Osteoblast (primary cell): ENCODE measurements at regions not wholly inside any gene's neighbourhood (a gene's known extent, or its start where the extent isn't known, plus 50 kb on each side); places are given as distances from the start of the nearest gene placed in this dataset.

Experiments
- DNase-seq: peaks from one replicate; pipeline ENCODE4 v3.0.0; 2011; ENCODE audit warnings: low spot score, mixed read lengths; ENCODE audit not compliant: insufficient read length; ENCODE audit errors: missing footprints
- H2AFZ ChIP-seq: 2 replicates; pipeline ENCODE4 v1.6.0; 2011; ENCODE audit warnings: mild to moderate bottlenecking, low read length
- H3K27ac ChIP-seq: 2 replicates; pipeline ENCODE4 v1.5.1; 2011; ENCODE audit warnings: mild to moderate bottlenecking, low read depth, low read length, moderate library complexity
- H3K27me3 ChIP-seq: 2 replicates; pipeline ENCODE4 v1.6.0; 2012; ENCODE audit warnings: mild to moderate bottlenecking, control low read depth, inconsistent platforms, low read length, moderate library complexity; ENCODE audit not compliant: insufficient read depth
- H3K36me3 ChIP-seq: 2 replicates; pipeline ENCODE4 v1.5.1; 2011; ENCODE audit warnings: mild to moderate bottlenecking, low read length, control low read depth, moderate library complexity; ENCODE audit not compliant: insufficient read depth
- H3K4me1 ChIP-seq: 2 replicates; pipeline ENCODE4 v1.5.1; 2011; ENCODE audit warnings: mild to moderate bottlenecking, low read length, control low read depth, moderate library complexity; ENCODE audit not compliant: insufficient read depth
- H3K4me2 ChIP-seq: 2 replicates; pipeline ENCODE4 v1.6.0; 2011; ENCODE audit warnings: mild to moderate bottlenecking, low read length; ENCODE audit not compliant: insufficient read depth
- H3K4me3 ChIP-seq: fragments of 200-600 bp; sonication (generic); 3 replicates; pipeline ENCODE4 v1.5.1; 2012; ENCODE audit warnings: mild to moderate bottlenecking, low read length, inconsistent platforms; ENCODE audit not compliant: insufficient read depth
- H3K79me2 ChIP-seq: 2 replicates; pipeline ENCODE4 v1.6.0; 2012; ENCODE audit warnings: mild to moderate bottlenecking, low read length, control low read depth, inconsistent platforms; ENCODE audit not compliant: insufficient read depth
- H3K9me3 ChIP-seq: 2 replicates; pipeline ENCODE4 v1.5.1; 2011; ENCODE audit warnings: low read depth, low read length, control low read depth
- H4K20me1 ChIP-seq: 2 replicates; pipeline ENCODE4 v1.6.0; 2012; ENCODE audit warnings: mild to moderate bottlenecking, low read length, control low read depth; ENCODE audit not compliant: insufficient read depth
- TF ChIP-seq, protein P1 (sequence below): IDR thresholded peaks from 2 replicates; pipeline ENCODE4 v1.5.1; 2011; ENCODE audit warnings: mild to moderate bottlenecking, low read depth, low read length, moderate library complexity; ENCODE audit errors: extremely low read depth

DNA sequence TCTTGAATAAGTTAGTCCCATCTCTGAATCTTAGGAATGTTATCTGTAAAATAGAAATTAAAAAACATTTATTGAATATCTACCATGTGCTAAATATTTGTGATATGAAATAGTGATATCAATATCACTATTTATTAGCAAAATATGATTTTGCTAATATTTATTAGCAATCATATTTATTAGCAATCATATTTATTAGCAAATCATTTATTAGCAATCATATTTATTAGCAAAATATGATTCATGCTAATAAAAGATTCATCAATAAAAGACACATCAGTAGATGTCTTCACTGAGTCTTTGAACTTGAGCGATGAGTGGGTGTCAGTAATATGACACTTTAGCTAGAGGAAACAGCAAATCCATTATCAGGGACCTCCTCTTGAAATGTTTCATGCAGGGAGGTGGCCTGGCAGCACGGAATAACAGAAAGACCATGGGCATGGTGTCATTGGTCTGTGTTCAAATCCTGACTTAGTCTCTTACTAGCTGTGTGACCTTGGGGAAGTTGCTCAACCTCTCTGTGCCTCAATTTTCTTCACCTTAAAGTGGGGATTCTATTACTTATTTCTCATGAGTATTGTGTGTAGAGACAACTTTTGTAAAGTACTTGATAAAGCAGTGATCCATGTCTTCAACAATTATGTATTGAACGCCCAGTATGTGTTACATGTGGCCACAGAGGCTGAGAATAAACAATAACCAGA lies 456.2 kb upstream of the MEX3C start:
- no peaks in the 10 kb centered on the region for H3K27me3 ChIP-seq
- H3K4me2 ChIP-seq, result no peak overlapping the region
- H2AFZ ChIP-seq, result no peak overlapping the region
- H3K4me1 ChIP-seq, result no peaks in the 10 kb centered on the region
- no peaks in the 10 kb centered on the region for H3K36me3 ChIP-seq
- H3K27ac ChIP-seq, result no peak overlapping the region
- DNase-seq, result no peak
- H4K20me1 ChIP-seq, result no peaks in the 10 kb centered on the region
- no peaks in the 10 kb centered on the region for H3K79me2 ChIP-seq
- TF ChIP-seq, protein P1, sequence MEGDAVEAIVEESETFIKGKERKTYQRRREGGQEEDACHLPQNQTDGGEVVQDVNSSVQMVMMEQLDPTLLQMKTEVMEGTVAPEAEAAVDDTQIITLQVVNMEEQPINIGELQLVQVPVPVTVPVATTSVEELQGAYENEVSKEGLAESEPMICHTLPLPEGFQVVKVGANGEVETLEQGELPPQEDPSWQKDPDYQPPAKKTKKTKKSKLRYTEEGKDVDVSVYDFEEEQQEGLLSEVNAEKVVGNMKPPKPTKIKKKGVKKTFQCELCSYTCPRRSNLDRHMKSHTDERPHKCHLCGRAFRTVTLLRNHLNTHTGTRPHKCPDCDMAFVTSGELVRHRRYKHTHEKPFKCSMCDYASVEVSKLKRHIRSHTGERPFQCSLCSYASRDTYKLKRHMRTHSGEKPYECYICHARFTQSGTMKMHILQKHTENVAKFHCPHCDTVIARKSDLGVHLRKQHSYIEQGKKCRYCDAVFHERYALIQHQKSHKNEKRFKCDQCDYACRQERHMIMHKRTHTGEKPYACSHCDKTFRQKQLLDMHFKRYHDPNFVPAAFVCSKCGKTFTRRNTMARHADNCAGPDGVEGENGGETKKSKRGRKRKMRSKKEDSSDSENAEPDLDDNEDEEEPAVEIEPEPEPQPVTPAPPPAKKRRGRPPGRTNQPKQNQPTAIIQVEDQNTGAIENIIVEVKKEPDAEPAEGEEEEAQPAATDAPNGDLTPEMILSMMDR, result no peak
- H3K4me3 ChIP-seq, result no peak overlapping the region
- no peaks in the 10 kb centered on the region for H3K9me3 ChIP-seq

DNA sequence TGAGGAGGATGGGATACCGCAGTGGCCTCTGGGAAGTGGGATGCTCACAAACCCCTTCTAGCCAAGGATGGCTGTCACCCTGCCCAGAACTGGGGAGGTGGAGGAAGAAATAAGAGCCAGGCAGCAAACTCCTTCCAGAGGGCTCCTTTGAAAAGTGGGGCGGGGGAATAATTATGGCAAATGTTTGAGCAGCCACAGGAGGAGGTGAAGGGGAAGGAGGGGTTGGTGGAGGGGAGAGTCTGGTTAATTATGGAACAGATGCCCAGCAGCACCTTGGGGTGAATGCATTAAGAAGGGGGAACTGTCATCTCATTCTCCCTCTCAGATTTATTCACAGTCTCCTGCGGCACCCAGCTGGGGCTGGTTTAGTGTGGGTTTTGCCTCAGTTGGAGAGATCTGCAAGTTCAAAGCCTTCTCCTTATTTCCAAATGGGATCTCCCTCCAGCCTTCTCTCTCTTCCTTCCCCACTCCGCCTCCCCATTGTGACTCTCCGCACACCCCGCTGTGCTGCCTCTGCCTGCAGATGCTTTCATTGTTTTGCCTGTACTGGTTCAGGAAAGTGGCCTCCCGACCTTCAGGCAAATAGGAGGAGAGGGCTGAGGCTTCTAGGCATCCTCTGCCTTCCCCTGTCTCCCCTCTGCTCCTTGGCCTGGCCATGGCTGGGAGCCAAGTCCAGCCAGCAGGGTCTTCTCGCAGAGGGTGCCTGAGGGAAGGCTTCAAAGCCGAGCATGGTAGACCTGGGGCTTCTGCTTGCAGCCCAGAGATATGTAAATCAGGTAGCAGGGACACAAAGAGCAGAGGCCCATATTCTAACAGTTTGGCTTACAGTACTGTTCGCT lies 457.2 kb upstream of the MEX3C start:
- Histone ChIP-seq H3K4me1 (no peaks in the 10 kb centered on the region), H3K36me3 (no peaks in the 10 kb centered on the region), H3K27me3 (no peaks in the 10 kb centered on the region), H2AFZ (no peak overlapping the region), H3K9me3 (no peaks in the 10 kb centered on the region), H4K20me1 (no peaks in the 10 kb centered on the region), H3K4me2 (no peak overlapping the region), H3K4me3 (no peak overlapping the region), H3K79me2 (no peaks in the 10 kb centered on the region), H3K27ac (no peak overlapping the region)
- DNase-seq, result peak; percentile 32
- TF ChIP-seq, protein P1, result no peak

DNA sequence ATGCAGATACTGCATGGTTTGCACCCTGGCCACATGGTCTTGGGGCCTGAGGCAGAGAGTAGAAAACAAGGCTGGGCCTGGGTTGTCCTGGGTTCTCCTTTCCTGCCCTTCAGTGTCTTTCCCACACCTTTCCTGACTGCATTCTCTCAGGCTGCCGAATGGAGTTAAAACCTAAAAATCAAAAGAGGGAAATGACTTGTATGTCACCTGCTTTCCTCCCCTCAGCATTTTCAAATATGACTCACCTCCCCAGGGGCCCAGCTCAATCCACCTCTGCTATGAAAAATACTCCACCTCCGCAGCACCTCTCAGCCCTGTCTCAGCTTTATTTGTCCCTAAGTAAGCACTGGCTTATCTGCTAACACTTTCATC lies 457.8 kb upstream of the MEX3C start:
- TF ChIP-seq, protein P1, result no peak
- no peaks in the 10 kb centered on the region for H4K20me1 ChIP-seq
- no peaks in the 10 kb centered on the region for H3K27me3 ChIP-seq
- H3K4me1 ChIP-seq, result no peaks in the 10 kb centered on the region
- H3K4me3 ChIP-seq, result no peak overlapping the region
- H2AFZ ChIP-seq, result no peak overlapping the region
- no peak overlapping the region for H3K27ac ChIP-seq
- DNase-seq, result no peak
- no peaks in the 10 kb centered on the region for H3K36me3 ChIP-seq
- no peak overlapping the region for H3K4me2 ChIP-seq
- no peaks in the 10 kb centered on the region for H3K9me3 ChIP-seq
- no peaks in the 10 kb centered on the region for H3K79me2 ChIP-seq

DNA sequence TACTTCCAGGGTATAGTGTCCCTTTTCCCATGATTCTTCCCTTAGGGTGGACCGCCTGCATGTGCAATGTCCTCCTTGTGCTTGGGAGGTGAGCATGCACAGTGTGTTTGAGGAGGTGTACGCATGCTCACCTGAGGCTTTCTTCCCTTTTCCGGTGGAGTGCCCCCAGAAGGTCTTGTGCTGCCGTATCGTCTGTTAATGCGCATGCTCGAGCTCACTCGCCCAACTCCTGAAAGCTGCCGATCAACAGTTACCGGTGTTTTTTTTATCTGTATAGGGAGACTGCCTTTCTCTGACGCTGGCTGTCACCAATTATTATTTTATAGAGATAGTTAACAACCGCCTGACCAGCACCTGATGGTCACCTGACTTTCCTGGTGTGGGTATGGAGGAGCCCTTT lies 458.8 kb upstream of the MEX3C start:
- Histone ChIP-seq H3K79me2 (no peaks in the 10 kb centered on the region), H2AFZ (no peak overlapping the region), H3K4me1 (no peaks in the 10 kb centered on the region), H3K9me3 (no peaks in the 10 kb centered on the region), H3K4me2 (no peak overlapping the region), H3K27ac (no peak overlapping the region), H3K36me3 (no peaks in the 10 kb centered on the region), H3K4me3 (no peak overlapping the region), H4K20me1 (no peaks in the 10 kb centered on the region), H3K27me3 (no peaks in the 10 kb centered on the region)
- DNase-seq, result no peak
- TF ChIP-seq, protein P1, result no peak
